SK-N-SH (cell line): ENCODE measurements at regions not wholly inside any gene's neighbourhood (a gene's known extent, or its start where the extent isn't known, plus 50 kb on each side); places are given as distances from the start of the nearest gene placed in this dataset.

ENCODE experiments used
- CTCF ChIP-seq: fragments of 200-600 bp; sonication (generic); IDR thresholded peaks from 2 replicates; pipeline ENCODE4 v1.6.1; 2017; ENCODE audit warnings: antibody characterized with exemption, mild to moderate bottlenecking, moderate library complexity
- SMC3 ChIP-seq: IDR thresholded peaks from 2 replicates; pipeline ENCODE4 v1.6.1; 2012; ENCODE audit warnings: low read depth, low read length, improper control_type of control experiment

GRCh38 chr10:9209105-9209798 is 1154.8 kb downstream of the GATA3 start:
- TF ChIP-seq CTCF, result peak; percentile 88
- peak; percentile 91 for TF ChIP-seq SMC3
